PC-3 (cell line): ENCODE measurements at regions not wholly inside any gene's neighbourhood (a gene's known extent, or its start where the extent isn't known, plus 50 kb on each side); places are given as distances from the start of the nearest gene placed in this dataset.

Source experiments
- ATAC-seq: fragments of 200-7000 bp; cut with Tn5 transposase; 2 replicates; pipeline ENCODE4 v1.9.1; 2020; ENCODE audit warnings: mild to moderate bottlenecking, moderate library complexity
- BruUV-seq: library from RNA; stranded (reverse); fragments of 400-500 nt; replicated peaks from 2 replicates; lab custom pipeline; 2021; lab: Mats Ljungman, UMichigan
- CTCF ChIA-PET: fragments of 300-600 bp; sonication (Branson Sonifier 250); formaldehyde crosslinking; loops from one replicate; lab custom pipeline; 2022; ENCODE audit warnings: antibody characterized with exemption; lab: Charles Lee
- POLR2A ChIA-PET: fragments of 300-600 bp; sonication (Branson Sonifier 250); formaldehyde crosslinking; loops from one replicate; lab custom pipeline; 2022; ENCODE audit warnings: antibody characterized with exemption; ENCODE audit not compliant: unreplicated experiment; lab: Charles Lee
- DNase-seq: peaks from one replicate; pipeline ENCODE4 v3.0.0-alpha.2; 2015
- H2AFZ ChIP-seq: fragments of 300-600 bp; sonication (generic); 2 replicates; pipeline ENCODE4 v1.6.0; 2016; ENCODE audit warnings: antibody characterized with exemption, low read length
- H3F3A ChIP-seq: fragments of 300-600 bp; sonication (generic); one replicate; pipeline ENCODE4 v1.6.0; 2017; ENCODE audit warnings: antibody characterized with exemption, low read length, control low read depth, mild to moderate bottlenecking; ENCODE audit not compliant: unreplicated experiment
- H3K27ac ChIP-seq: fragments of 300-600 bp; sonication (generic); 2 replicates; pipeline ENCODE4 v1.5.1; 2016; ENCODE audit warnings: mild to moderate bottlenecking, low read length
- H3K27me3 ChIP-seq: fragments of 300-600 bp; sonication (generic); 2 replicates; pipeline ENCODE4 v1.6.1; 2016; ENCODE audit warnings: low read length, mixed read lengths
- H3K36me3 ChIP-seq: fragments of 300-600 bp; sonication (generic); 2 replicates; pipeline ENCODE4 v1.6.1; 2016; ENCODE audit warnings: low read depth, mixed run types, low read length, mixed read lengths
- H3K4me1 ChIP-seq: fragments of 300-600 bp; sonication (generic); 2 replicates; pipeline ENCODE4 v1.5.1; 2016; ENCODE audit warnings: low read length; ENCODE audit not compliant: insufficient read depth
- H3K4me2 ChIP-seq: fragments of 300-600 bp; sonication (generic); 2 replicates; pipeline ENCODE4 v1.6.0; 2016; ENCODE audit warnings: low read length
- H3K4me3 ChIP-seq: fragments of 300-600 bp; sonication (generic); 2 replicates; pipeline ENCODE4 v1.5.1; 2016; ENCODE audit warnings: mild to moderate bottlenecking, low read length, mixed read lengths
- H3K79me2 ChIP-seq: fragments of 300-600 bp; sonication (generic); 2 replicates; pipeline ENCODE4 v1.6.1; 2017; ENCODE audit warnings: low read length, mixed read lengths
- H3K9ac ChIP-seq: fragments of 300-600 bp; sonication (generic); 2 replicates; pipeline ENCODE4 v1.6.0; 2016; ENCODE audit warnings: mild to moderate bottlenecking, low read length
- H3K9me2 ChIP-seq: fragments of 300-600 bp; sonication (generic); replicated peaks from 2 replicates; pipeline ENCODE4 v1.6.1; 2016; ENCODE audit warnings: mixed run types, low read length, mixed read lengths
- H3K9me3 ChIP-seq: fragments of 300-600 bp; sonication (generic); 2 replicates; pipeline ENCODE4 v1.6.1; 2016; ENCODE audit warnings: low read length, mixed read lengths
- H4K20me1 ChIP-seq: fragments of 300-600 bp; sonication (generic); 2 replicates; pipeline ENCODE4 v1.6.1; 2016; ENCODE audit warnings: low read length, mixed read lengths
- EZH2 ChIP-seq: fragments of 300-600 bp; sonication (generic); IDR thresholded peaks from one replicate; pipeline ENCODE4 v1.6.1; 2017; ENCODE audit warnings: antibody characterized with exemption, mild to moderate bottlenecking, low read length; ENCODE audit not compliant: unreplicated experiment
- EZH2phosphoT487 ChIP-seq: fragments of 300-600 bp; sonication (generic); IDR thresholded peaks from 2 replicates; pipeline ENCODE4 v1.6.1; 2018; ENCODE audit warnings: mild to moderate bottlenecking, antibody characterized with exemption, low read length, borderline replicate concordance
- intact Hi-C: fragments of 100-400 bp; cut with micrococcal nuclease; formaldehyde crosslinking; loops from 2 replicates; pipeline ENCODE4 v1.9.0; 2023
- TF ChIP-seq, protein P1 (sequence below): fragments of 300-600 bp; sonication (generic); conservative IDR thresholded peaks from 2 replicates; pipeline ENCODE4 v1.5.1; 2017; ENCODE audit warnings: antibody characterized with exemption, low read depth, mild to moderate bottlenecking, low read length

DNA sequence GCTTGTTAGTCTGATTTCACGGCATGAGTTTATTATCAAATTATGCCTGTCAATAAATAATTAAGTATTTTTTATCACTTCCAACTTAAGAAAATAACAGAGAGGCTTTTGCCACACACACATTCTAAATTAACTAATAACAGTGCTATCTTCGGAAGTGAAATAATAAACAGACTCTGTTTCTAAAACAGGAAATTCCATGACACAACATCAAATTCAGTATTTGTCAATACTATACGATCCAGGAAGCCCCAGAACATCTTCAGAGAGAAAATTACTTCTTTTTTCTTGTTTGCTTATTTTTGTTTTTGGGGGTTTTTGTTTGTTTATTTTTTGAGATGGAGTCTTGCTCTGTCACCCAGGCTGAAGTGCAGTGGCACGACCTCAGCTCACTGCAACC, 150.7 kb upstream of the PRDM1 start:
- no peaks in the 10 kb centered on the region for H3K79me2 ChIP-seq
- no peaks in the 10 kb centered on the region for H3K9me3 ChIP-seq
- H3K4me1 ChIP-seq, result no peaks in the 10 kb centered on the region
- H3F3A ChIP-seq, result no peaks in the 10 kb centered on the region
- POLR2A ChIA-PET, result no interaction called here
- H2AFZ ChIP-seq, result no peak overlapping the region
- H3K4me3 ChIP-seq, result no peak overlapping the region
- H3K9me2 ChIP-seq, result no peaks in the 10 kb centered on the region
- no peak overlapping the region for H3K4me2 ChIP-seq
- intact Hi-C loops, result no loop called here
- DNase-seq (no peak), ATAC-seq (no peak)
- no peak overlapping the region for H3K9ac ChIP-seq
- no TSS peak for BruUV-seq
- no peak overlapping the region for H3K27ac ChIP-seq
- TF ChIP-seq EZH2phosphoT487, result no peak
- TF ChIP-seq, protein P1, sequence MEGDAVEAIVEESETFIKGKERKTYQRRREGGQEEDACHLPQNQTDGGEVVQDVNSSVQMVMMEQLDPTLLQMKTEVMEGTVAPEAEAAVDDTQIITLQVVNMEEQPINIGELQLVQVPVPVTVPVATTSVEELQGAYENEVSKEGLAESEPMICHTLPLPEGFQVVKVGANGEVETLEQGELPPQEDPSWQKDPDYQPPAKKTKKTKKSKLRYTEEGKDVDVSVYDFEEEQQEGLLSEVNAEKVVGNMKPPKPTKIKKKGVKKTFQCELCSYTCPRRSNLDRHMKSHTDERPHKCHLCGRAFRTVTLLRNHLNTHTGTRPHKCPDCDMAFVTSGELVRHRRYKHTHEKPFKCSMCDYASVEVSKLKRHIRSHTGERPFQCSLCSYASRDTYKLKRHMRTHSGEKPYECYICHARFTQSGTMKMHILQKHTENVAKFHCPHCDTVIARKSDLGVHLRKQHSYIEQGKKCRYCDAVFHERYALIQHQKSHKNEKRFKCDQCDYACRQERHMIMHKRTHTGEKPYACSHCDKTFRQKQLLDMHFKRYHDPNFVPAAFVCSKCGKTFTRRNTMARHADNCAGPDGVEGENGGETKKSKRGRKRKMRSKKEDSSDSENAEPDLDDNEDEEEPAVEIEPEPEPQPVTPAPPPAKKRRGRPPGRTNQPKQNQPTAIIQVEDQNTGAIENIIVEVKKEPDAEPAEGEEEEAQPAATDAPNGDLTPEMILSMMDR, result no peak
- TF ChIP-seq EZH2, result no peak
- no peaks in the 10 kb centered on the region for H3K27me3 ChIP-seq
- H3K36me3 ChIP-seq, result no peaks in the 10 kb centered on the region
- CTCF ChIA-PET, result no interaction called here
- no peaks in the 10 kb centered on the region for H4K20me1 ChIP-seq

DNA sequence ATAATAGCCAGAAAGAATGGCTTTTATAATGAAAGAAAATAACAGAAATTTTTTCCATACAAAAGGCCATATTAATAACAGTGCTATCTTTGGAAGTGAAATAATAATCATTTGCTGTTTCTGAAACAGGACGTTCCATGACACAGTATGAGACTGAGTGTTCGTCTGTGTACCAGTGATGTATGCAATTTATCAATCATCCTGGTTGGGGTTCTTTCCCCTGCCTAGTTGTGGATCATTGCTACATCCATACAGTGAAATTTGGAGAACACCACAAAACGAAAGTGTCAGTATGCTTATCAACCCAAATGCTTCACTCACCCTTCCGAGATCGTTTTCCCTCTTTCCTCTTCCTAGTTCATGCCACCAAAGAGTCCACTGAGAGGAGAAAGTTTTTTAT, 151.4 kb upstream of the PRDM1 start:
- no peaks in the 10 kb centered on the region for H3K79me2 ChIP-seq
- TF ChIP-seq EZH2 (no peak), EZH2phosphoT487 (no peak)
- TF ChIP-seq, protein P1, result no peak
- H3K27me3 ChIP-seq, result no peaks in the 10 kb centered on the region
- no peaks in the 10 kb centered on the region for H4K20me1 ChIP-seq
- no peak overlapping the region for H3K9ac ChIP-seq
- CTCF ChIA-PET, result no interaction called here
- H3K27ac ChIP-seq, result no peak overlapping the region
- H3K9me2 ChIP-seq, result no peaks in the 10 kb centered on the region
- POLR2A ChIA-PET, result no interaction called here
- H3K4me3 ChIP-seq, result no peak overlapping the region
- H3K9me3 ChIP-seq, result no peaks in the 10 kb centered on the region
- no peaks in the 10 kb centered on the region for H3K36me3 ChIP-seq
- DNase-seq, result no peak
- intact Hi-C loops, result no loop called here
- no peaks in the 10 kb centered on the region for H3K4me1 ChIP-seq
- BruUV-seq, result no TSS peak
- no peak overlapping the region for H2AFZ ChIP-seq
- no peak overlapping the region for H3K4me2 ChIP-seq
- ATAC-seq, result no peak
- H3F3A ChIP-seq, result no peaks in the 10 kb centered on the region

DNA sequence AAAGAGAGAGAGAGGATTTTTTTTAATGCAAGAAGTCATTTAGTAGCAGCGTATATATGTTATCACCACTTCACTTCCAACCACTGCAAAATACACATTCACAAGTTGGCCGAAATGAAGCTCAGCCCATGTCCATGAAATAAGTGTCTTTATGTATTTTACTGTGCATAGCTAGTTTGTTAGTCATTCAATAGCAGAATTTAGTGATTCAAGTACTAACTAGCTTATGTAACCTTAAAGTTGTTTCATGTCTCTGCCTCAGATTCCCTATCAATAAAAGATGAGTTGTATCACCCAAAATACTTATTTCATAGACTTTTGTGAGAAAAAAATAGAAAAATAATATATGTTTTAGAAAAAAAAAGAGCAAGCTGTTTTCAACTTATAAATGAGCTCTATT, 153.7 kb upstream of the PRDM1 start:
- Histone ChIP-seq H3K9ac (no peak overlapping the region), H3F3A (no peaks in the 10 kb centered on the region), H3K4me2 (no peak overlapping the region), H4K20me1 (no peaks in the 10 kb centered on the region), H3K27me3 (no peaks in the 10 kb centered on the region), H3K36me3 (no peaks in the 10 kb centered on the region), H3K9me2 (no peaks in the 10 kb centered on the region), H3K79me2 (no peaks in the 10 kb centered on the region), H3K4me1 (no peaks in the 10 kb centered on the region), H2AFZ (no peak overlapping the region), H3K27ac (no peak overlapping the region), H3K9me3 (no peaks in the 10 kb centered on the region), H3K4me3 (no peak overlapping the region)
- intact Hi-C loops, result no loop called here
- ChIA-PET CTCF (no interaction called here), POLR2A (no interaction called here)
- TF ChIP-seq, protein P1, result no peak
- no peak for TF ChIP-seq EZH2
- TF ChIP-seq EZH2phosphoT487, result no peak
- peak; percentile 2 for DNase-seq
- ATAC-seq, result no peak
- no TSS peak for BruUV-seq
